GM20000 (cell line): ENCODE measurements at regions not wholly inside any gene's neighbourhood (a gene's known extent, or its start where the extent isn't known, plus 50 kb on each side); places are given as distances from the start of the nearest gene placed in this dataset.

Source experiments
- DNase-seq: peaks from one replicate; pipeline ENCODE4 v3.0.0; 2012; ENCODE audit warnings: low spot score
- CTCF ChIP-seq: IDR thresholded peaks from 2 replicates; pipeline ENCODE4 v1.5.1; 2012; ENCODE audit warnings: mild to moderate bottlenecking, control low read depth; ENCODE audit errors: extremely low read depth, missing control alignments

GRCh38 chr6:139588076-139588639, 213.7 kb upstream of the CITED2 start:
- DNase-seq = no peak

DNA sequence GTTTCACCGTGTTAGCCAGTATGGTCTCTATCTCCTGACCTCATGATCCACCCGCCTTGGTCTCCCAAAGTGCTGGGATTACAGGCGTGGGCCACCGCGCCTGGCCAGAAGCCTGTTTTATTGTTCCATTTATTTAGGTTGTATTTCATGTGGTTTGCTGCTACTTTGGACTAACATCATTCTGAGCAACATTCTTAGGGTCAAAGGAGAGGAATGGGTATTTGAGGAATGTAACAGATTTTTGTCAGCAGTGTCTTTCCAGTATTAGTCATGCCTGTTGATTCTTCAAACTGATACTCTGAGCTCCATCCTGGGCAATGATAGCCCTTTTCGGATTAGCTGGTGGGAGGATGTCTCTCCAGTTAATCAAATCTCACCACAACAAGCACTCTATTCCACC, 213.0 kb upstream of the CITED2 start:
- TF ChIP-seq CTCF = no peak
- DNase-seq = no peak

More at GRCh38 chr6:139588076-139588639, 213.7 kb upstream of the CITED2 start:
- TF ChIP-seq CTCF = no peak

GRCh38 chr6:139586273-139586672, 211.8 kb upstream of the CITED2 start:
- no peak for TF ChIP-seq CTCF
- DNase-seq = no peak

DNA sequence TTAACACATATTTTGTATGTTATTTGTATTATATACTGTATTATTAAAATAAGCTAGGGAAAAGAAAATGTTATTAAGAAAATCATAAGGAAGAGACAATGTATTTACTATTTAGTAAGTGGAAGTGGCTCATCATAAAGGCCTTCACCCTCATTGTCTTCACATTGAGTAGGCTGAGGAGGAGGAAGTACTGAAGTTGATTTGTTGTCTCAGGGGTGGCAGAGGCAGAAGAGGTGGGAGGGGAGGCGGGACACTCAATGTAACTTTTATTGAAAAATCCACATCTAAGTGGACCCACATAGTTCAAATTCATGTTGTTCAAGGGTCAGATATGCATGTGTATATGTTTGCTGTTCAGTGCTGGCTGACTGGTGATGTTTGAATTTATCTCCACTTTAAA, 210.2 kb upstream of the CITED2 start:
- no peak for DNase-seq
- no peak for TF ChIP-seq CTCF

DNA sequence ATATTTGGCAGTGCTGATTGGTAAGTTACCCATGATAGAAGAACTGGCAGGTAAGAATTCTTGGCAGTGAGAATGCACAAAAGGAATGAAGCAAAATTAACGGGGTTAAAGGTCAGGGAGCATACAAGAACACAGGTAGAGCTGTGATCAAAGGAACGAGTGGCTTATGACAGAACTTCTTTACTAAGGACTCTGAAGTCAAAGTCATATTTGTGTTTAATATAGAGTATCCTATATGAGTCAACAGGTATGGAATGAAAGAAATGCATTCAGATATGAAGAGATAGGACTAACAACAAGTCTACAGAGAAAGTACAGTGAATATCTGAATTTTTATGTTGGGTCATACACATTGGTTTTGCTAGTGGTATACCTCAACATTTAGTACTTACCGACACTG, 209.0 kb upstream of the CITED2 start:
- no peak for DNase-seq
- no peak for TF ChIP-seq CTCF

- TF ChIP-seq CTCF = no peak
- no peak for DNase-seq
These were observed 208.5 kb upstream of the CITED2 start for GRCh38 chr6:139582956-139583355.

DNA sequence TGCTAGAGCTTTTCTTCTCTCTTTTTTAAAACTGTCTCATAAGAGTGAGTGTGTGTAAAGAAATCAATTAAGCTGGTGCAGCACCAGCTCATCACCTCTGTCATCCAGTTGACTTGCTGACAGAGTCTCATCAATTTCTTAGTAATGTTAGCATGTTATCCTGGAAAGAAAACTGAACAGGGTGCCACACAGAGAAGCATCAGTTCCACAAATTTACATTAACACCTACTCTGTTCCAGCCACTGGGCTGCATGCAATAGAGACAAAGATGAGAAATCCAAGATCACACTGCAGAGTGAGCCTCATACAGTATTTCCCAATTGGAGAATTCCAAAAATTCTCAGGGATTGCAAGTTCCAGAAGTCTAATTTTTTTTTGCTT, 207.0 kb upstream of the CITED2 start:
- no peak for DNase-seq
- no peak for TF ChIP-seq CTCF
